NOMO-1 treated with dmso at 0.1 percent for 144 hours (cell line): ENCODE measurements at regions not wholly inside any gene's neighbourhood (a gene's known extent, or its start where the extent isn't known, plus 50 kb on each side); places are given as distances from the start of the nearest gene placed in this dataset.

ENCODE experiments used
- DNase-seq: peaks from one replicate; lab custom pipeline; 2025; ENCODE audit not compliant: unreplicated experiment; lab: John Stamatoyannopoulos, UW

DNA sequence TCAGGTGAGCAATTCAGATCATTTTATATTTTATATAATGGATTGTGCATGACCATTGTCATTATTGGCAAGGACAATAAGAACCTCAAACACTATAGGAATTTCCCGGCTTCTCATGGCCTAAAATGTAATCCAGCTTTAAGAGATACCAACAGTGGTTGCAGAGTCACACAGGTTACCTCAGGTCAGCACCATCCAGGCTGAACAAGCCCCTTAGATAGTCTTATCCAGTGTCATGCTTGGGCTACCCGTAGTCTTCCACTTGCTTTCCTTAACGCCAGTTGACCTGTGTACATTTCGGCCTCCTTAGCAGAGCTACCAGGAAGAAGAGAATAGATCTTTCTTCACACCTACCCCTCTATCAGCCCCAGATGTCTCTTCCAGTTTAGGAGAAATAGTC is 293.3 kb upstream of the SYT4 start:
- DNase-seq = no peak

DNA sequence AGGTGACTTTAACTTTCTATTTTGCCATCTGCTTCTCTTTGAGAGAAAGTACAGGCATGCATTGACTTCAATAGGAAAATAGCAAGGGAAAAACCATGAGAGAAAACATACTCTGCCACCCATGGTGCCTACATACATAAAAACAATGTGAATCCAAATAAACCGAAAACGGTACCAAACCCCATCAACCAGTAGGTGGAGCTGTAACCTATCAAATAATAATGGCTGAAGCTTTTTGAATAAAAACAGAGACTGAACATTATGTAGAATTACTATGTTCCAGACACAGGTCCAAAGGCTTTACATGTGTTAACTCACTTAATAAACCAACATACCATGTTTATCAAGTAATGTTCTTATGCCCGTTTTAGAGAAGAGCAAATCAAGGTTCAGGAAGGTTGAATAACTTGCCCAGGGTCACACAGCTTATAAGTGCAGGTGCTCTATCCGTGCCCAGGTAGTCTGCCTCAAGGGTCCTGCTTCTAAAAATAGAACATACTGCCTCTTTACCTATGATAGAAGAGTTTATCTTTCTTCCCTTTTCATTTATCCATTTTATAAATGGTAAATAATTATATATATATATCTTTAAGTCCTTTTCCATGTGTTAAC is 293.9 kb upstream of the SYT4 start:
- no peak for DNase-seq

DNA sequence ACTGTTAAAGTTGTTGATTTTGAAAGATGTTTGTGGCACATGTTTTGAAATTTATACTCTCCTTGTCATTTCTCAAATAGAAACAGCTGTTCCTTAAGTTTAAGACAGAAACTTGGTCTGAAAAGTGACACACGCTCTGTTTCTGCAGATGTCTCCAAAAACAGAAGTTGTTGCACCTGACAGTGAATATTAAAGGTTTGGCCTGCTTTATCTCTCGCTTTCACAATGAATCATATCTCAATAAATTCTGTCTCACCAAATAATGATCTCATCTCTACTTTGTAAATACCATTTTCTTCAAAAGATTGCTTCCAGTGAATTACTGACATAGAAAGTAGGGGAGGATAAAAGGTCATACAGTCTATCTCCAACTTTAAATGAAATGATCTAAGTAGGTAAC is 294.9 kb upstream of the SYT4 start:
- no peak for DNase-seq

DNA sequence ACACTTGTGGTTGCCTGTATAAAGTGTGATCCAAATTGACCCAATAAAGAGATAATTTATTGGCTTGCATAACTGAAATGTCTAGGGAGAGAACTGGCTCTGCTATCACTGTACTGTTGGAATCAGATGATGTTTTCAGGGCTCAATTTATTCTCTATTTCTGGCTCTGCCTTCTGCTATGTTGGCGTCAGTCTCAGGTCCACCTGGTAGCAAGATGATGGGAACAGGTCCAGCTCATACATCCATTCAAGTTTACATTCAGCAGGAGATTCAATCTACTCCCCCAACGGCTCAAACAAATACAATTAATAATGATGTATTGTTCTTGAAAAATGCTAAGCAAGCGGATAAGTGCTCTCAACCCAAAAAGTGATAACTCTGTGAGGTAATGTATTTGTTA is 297.7 kb upstream of the SYT4 start:
- DNase-seq = no peak

DNA sequence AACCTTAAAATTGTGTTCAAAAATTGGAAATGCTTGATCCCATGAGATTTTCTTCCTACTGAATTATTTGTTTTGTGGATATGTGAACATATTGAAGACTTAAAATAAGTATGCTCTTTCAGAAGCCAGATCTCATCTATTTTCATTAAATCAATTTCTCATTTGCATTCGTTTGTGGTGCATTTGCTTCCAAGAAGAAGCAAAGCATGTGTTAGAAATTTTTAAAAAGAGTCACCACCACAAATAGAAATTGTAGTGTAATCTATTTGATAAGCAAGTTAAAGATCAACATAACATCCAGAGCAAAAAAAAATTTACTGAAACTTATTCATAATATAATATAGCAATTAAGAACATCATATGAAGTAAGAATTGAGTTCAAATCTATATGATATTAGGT is 300.9 kb upstream of the SYT4 start:
- DNase-seq = no peak

DNA sequence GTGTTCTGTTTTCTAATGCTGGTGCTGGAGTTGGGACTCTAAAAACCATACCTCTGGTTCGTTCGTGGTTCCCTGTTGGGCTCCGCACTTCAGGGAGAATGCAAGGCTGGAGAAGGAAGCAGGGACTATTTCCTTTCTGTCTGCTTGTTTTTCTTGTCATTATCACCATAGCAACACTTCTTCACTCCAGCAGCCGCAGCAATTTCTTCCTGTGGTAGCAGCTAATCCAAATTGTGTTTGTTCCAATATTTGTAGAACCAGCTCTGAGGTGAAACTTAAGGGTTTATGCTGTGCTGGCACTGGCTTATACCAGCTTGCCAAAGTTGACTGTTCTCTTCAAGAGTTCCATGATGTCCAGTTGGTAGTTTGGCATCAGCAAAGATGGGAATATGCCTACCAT is 301.4 kb upstream of the SYT4 start:
- DNase-seq = no peak

DNA sequence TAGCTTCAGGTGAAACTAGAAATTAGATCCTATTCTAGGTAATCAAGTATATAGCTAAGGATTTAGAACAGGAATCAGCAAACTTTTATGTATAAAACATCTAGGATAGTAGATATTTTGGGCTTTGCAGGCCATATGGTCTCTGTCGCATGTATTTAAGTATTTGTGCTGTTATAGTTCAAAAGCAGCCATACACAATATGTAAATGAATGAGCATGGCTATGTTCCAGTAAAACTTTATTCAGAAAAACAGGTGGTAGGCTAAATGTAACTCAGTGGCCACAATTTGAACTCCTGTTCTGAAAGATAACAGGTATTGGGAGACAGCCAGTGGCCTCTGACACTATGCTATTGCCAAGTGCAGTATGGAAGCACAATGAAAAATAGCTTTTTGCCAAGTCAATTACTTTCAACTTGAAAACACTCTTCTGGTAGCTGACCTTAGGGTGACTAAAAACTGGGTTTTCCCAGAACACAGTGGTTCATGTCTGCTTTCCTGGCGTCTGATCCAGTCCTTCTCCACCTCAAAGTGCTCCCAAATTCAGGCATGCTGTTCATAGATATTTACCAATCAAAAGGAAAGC is 304.7 kb upstream of the SYT4 start:
- no peak for DNase-seq

DNA sequence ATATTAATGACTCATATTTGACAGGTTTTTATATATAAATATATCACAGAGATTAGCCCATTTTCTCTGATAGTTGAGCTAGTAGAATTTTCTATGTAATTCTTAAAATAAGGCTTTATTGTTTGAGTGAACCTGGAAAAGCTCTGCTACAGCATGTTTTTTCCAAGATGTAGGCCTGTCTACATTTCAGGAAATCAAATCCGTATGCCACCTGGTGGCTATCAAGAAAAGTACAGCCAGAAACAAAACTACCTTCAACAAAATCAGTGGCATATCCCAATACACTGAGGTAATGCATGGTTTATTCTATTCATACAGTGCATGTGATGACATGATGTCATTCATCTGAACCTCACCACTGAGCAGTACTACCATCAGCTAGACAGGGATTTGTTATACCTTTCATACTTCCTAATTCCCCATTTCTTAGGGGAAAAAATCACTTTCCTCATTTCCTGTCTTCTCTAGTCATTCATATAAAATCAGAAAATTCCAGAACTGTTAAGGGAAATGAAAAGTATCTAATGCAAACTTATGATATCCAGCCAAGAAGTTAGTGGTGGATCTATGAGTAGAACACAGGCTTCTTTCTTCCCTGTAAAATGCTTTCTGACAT is 310.4 kb upstream of the SYT4 start:
- DNase-seq = no peak

DNA sequence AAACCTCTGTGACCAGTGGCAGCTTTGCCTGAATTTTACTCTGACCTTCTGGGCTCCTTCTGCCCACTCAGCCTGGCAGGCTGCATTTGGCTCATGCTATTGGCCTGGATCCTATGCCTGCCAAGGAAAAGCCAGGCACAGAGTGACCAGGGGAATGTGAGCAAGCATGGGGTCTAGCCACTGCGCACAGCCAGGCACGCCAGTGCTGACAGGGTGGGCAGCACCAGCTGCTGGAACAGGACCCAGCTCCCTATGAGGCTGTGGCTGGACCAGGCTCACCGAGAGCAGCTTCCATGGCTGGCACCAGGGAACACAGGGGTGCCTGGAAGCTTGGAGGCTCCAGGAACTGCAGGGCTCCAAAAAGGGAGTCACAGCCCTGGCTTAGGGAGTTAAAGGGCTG is 311.5 kb upstream of the SYT4 start:
- no peak for DNase-seq

DNA sequence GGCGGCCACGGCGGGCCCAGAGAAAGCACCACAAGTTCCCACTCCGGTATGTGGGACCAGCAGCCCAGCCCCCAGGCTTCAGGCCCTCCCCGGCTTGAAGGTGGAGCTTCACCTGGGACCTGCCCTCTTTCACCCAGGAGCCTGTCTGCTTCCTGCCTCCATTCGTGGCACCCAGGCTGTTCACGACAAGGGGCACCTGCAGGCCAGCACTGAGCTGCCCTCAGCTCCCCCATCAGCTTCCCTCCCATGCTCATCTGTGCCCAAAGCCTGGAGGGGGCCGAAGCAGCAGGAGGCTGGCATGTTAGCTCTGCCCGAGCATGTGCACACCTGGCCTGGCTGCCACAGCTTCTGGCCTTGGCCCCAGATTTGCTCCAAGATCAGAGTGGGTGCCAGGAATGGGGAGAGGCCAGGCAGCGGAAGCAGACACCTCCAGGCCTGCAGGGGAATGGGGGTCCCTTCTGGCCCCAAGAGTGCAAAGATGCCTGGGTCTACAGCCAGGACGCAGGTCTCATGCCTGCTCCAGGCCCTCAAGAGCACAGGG is 312.4 kb upstream of the SYT4 start:
- no peak for DNase-seq

DNA sequence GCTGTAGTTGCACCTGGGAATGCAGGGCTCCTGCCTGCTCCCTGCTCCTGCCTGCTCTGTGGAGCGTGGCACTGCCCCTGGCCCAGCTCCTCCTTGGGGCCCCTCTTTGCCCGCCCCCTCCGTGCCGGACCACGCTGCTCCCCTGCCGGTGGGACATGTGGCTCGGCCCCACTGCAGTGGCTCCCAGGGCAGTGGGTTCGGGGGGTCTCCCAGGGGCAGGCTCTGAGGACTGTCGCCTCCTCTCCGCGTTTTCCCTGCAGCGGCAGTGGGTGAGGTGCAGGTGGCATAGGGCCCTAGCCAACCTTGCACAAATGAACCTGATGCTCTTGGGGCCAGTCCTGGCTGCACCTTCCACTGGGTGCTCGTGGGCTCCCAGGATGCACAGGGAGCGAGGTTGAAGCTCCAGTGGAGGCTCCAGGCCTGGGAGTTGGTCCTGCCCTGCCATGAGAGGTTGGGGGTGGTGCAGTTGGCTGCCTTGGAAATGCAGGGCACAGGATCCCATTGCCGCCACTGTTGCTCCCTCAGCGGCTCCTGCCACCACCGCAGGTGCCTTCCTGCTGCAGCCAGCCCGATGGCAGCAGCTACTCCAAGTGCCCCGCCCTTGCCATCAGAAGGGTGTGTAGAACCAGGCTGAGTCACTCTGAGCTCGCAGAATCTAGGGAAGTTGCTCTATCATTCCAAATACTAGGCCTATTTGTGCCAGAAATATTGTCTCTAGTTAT is 313.1 kb upstream of the SYT4 start:
- DNase-seq = no peak

DNA sequence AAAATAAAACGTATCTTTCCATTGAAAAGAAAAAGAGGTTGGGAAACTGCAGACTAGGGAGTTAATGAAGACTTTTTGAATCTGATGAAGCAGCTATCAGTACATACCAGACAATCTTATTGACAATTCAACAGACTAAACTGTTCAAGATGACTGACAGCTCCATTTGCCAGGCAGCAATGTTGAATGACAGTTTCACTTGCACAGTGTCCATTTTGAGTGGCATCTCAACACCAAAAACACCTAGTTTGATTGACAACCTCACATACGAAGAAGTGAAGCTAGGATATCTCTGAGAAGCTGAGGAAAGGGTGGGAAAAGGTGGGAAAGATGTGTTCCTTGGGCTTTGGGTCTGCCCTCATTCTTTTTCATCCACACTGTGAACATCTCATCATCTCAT is 315.0 kb upstream of the SYT4 start:
- DNase-seq = no peak

DNA sequence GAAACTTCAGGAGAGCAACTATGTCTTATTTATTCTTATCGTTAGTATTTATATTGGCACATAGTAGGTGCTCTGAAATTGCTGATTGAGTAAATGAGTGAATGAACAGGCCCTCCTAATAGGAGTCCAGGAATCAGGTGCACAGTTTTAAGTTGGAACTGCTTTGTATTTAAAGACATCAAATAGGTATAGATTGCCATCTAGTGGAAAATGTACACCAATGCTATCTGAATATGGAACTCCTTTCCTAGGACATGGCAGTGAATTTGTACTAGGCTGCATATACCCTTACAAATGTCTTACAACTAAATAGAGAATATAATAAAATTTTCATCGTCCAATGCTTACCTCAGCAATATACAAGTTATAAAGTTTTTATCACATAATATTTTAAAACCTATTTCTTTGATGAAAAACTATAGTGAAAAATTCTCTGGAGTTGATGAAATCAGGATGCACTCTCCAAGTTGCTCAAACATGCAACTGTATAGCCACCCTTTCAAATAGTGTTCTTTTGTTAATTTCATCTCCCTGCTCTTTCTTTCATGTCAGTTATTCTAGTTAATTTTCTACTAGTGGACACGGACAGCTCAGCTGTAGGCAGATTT is 318.9 kb upstream of the SYT4 start:
- no peak for DNase-seq

DNA sequence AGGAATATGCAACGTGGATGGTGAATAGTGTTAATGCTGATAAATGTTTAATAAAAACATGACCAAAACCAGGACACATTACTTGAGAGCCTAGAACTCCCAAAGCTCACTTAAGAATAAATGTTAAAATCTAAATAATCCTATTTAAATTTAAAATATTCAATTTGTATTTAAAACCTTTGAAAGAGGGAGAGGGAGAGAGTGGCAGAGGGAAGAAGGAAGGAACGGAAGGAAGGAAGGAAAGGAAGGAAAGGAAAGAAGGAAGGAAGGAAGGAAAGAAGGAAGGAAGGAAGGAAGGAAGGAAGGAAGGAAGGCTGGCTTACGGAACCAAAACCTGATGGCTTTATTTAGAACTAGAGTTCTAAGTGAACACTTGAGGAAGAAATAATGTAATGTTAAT is 324.1 kb upstream of the SYT4 start:
- DNase-seq = no peak

DNA sequence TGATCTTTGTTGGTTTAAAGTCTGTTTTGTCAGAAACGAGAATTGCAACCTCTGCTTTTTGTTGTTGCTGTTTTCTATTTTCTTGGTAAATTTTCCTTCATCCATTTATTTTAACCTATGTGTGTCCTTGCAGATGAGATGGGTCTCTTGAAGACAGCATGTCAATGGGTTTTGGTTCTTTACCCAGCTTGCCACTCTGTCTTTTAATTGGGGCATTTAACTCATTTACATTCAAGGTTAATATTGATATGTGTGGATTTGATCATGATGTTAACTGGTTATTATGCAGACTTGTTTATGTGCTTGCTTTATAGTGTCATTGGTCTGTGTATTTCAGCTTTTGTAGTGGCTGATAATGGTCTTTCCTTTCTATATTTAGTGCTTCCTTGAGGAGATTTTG is 327.9 kb upstream of the SYT4 start:
- no peak for DNase-seq

DNA sequence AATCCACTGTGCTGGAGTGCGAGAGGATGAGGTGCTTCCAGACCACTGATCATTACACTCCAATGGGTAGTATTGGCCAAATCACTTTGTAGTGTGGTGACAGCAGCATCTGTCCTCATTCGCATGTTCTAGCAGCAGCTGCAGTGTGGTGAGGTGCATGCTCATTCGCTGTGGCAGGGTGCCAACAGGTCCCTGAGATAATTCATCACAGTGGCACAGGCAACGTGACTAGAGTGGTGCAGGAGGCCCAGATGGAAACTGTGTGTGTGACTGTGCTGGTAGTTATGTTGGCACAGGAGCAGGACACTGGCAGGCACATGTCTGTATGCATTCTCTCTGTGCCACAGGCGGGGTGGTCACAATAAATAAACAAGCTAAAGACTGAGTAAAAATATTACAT is 329.5 kb upstream of the SYT4 start:
- no peak for DNase-seq

DNA sequence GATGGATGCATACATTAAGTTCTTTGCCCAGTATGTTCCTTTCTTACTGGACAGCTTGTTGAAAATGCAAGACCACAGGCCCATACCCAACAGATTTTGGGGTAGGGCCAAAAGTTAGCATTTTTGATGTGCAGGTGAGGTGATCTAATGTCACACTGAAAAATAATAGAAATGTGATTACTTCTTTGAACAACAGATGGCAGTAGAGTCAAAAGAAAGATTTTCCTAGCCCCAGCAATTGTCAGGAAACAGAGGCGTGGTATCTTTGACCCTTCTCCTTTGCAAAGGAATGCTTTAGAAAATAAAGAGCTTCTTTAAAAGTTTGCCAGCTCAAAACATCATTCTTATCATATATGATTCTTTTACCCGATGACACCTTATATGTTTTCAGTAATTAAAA is 343.6 kb upstream of the SYT4 start:
- no peak for DNase-seq

DNA sequence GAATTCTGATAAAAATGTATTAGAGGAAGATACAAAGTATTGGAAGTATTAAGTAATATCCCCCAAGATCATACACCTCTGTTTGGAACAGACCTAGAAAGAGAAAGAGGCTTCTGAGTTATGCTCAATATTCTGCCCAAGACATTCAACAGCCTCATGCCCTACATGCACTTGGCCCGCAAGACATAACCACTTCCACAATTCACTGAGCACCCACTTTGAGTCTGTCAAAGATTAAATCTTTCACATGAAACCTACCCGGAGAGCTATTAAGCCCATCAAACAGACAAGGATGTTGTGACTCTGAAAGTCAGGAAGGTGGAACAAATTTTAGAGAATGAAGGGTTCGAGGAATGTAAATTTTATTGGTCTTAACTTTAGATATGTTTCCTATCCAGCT is 344.7 kb upstream of the SYT4 start:
- no peak for DNase-seq

DNA sequence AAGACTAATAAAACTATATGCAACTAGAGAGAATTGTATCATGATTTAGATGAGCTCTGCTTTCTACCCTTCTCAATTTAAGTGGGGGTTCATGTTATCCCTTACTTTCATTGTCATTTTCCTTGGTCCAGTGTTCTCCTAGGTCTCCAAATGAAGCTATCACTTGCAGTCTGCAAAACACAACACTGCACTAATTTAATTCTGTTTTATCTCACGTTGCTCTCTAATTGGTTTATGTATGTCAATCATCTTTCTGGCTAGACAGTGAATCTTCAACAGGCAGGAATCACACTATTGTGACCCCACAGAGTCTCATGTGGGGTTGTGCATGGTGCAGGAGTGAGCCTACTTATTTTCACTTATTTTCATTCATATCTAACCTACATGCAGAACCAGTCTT is 348.3 kb upstream of the SYT4 start:
- DNase-seq = no peak

DNA sequence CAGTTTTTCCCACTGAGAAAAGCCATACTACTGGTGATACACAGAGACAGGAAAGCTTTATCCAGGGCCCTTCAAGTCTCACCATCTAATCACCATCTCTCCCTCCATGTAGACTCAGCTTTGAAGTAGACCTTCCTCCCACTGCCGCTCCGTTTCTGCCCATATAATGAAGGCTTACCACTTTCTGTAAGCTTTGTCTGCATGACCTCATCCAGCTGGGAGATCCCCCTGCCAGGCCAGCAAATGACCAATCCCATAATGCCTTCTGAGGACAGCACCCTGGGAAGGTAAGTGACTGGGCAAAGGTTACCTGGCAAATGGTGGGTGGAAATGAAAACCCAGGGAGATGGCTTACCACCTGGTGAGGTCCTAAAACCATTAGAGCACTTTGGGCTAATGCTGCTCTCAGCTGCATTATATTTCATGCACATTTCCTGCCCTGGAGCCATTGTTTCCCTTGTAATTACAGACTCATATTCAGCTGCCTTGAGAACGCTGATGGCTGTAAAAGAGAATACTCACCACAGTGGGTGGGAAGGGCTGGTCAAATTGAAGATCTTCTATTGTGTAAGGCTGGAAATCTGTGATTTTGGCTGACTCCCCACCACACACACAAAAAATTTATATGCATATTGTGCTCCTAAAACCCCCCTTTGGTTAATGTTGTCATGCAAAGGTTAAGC is 350.7 kb upstream of the SYT4 start:
- DNase-seq = no peak

DNA sequence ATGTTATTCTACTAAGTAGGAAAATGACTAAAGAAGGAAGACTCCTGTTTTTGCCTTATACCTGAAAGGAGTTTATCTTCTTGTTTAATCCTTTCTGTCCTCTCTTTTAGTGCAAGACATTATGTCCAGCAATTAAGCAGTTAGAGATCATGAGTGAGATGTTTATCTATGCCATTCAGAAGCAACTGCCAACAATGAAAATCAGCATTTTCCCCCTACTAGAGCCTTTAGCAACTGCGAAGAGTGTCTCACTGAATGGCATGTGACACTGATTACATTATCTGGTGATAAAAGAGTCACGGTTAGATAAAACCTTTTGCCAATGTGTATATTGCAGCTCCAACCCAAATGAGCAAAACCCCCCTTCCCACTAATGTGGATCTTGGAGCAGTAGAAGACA is 357.7 kb upstream of the SYT4 start:
- DNase-seq = no peak
